K562 (cell line): ENCODE measurements at regions not wholly inside any gene's neighbourhood (a gene's known extent, or its start where the extent isn't known, plus 50 kb on each side); places are given as distances from the start of the nearest gene placed in this dataset.

Source experiments
- ATAC-seq: fragments of 200-7000 bp; cut with Tn5 transposase; 3 replicates; pipeline ENCODE4 v1.9.1; 2020; ENCODE audit warnings: moderate library complexity
- BruUV-seq: library from RNA; stranded (reverse); fragments of 400-500 nt; replicated peaks from 2 replicates; lab custom pipeline; 2021; lab: Mats Ljungman, UMichigan
- CTCF ChIA-PET: fragments of 300-600 bp; formaldehyde crosslinking; extraction: SDS; loops from one replicate; lab custom pipeline; 2021; ENCODE audit warnings: low intra/inter-chr PET ratio; lab: Yijun Ruan, JAX
- POLR2A ChIA-PET: fragments of 300-600, 350-650 bp; sonication (Branson Sonifier 250); formaldehyde crosslinking; extraction: SDS; loops from one replicate; lab custom pipeline; 2021; ENCODE audit warnings: antibody characterized with exemption, inconsistent platforms; lab: Yijun Ruan, JAX
- DNase-seq, 4 experiments: peaks; one replicate each; pipeline versions ENCODE4 v3.0.0 to v3.0.0-alpha.2; 2011 to 2018; ENCODE audit warnings: low spot score in 3 of 4, mixed read lengths in 3 of 4; ENCODE audit errors: extremely low read depth in 1 of 4
- FAIRE-seq: peaks from 2 replicates; lab custom pipeline; 2011; peaks lifted over from hg19 to GRCh38; lab: Jason Lieb, UNC
- H2AFZ ChIP-seq: 2 replicates; pipeline ENCODE4 v1.6.0; 2011; ENCODE audit warnings: low read depth, low read length, control low read depth, inconsistent platforms
- H3K27ac ChIP-seq: fragments of 200-600 bp; 3 replicates; pipeline ENCODE4 v1.8.0; 2011; ENCODE audit warnings: low read depth, mild to moderate bottlenecking, control low read depth, inconsistent platforms, low read length, moderate library complexity, mixed read lengths; ENCODE audit errors: extremely low read depth
- H3K27me3 ChIP-seq, 2 experiments: fragments of 300-600 bp in 1 of 2; 2 replicates in 1 of 2; 3 replicates in 1 of 2; pipeline versions ENCODE4 v1.6.0 to v1.8.0; 2011; ENCODE audit warnings: inconsistent platforms in 2 of 2, low read length in 2 of 2, mild to moderate bottlenecking in 1 of 2, mixed read lengths in 1 of 2, moderate library complexity in 1 of 2; ENCODE audit not compliant: control insufficient read depth in 2 of 2, insufficient read depth in 2 of 2
- H3K36me3 ChIP-seq: fragments of 300-600 bp; 3 replicates; pipeline ENCODE4 v1.8.0; 2011; ENCODE audit warnings: mild to moderate bottlenecking, low read length, inconsistent platforms; ENCODE audit not compliant: control insufficient read depth, insufficient read depth
- H3K4me1 ChIP-seq, 2 experiments: fragments of 200-600 bp in 1 of 2; replicated peaks in 1 of 2; 2 replicates in 1 of 2; 3 replicates in 1 of 2; pipeline versions ENCODE4 v1.5.1 to v1.8.0; 2011; ENCODE audit warnings: inconsistent platforms in 2 of 2, low read length in 2 of 2, mild to moderate bottlenecking in 1 of 2, mixed read lengths in 1 of 2, moderate library complexity in 1 of 2; ENCODE audit not compliant: control insufficient read depth in 2 of 2, insufficient read depth in 2 of 2
- H3K4me2 ChIP-seq: 2 replicates; pipeline ENCODE4 v1.6.1; 2011; ENCODE audit warnings: low read length, control low read depth, inconsistent platforms, mixed read lengths; ENCODE audit not compliant: insufficient read depth
- H3K4me3 ChIP-seq: fragments of 200-600 bp; sonication (generic), shearing (Covaris generic); 2 replicates; pipeline ENCODE4 v1.5.1; 2016; ENCODE audit warnings: control low read depth, inconsistent platforms
- H3K79me2 ChIP-seq: fragments of 200-600 bp; 3 replicates; pipeline ENCODE4 v1.8.0; 2011; ENCODE audit warnings: low read length, inconsistent platforms; ENCODE audit not compliant: control insufficient read depth, insufficient read depth
- H3K9ac ChIP-seq, 2 experiments: 2 replicates each; pipeline versions ENCODE4 v1.6.0 to v1.6.1; 2011; ENCODE audit warnings: low read depth in 2 of 2, low read length in 2 of 2, control low read depth in 1 of 2, inconsistent platforms in 1 of 2, mild to moderate bottlenecking in 1 of 2, mixed read lengths in 1 of 2; ENCODE audit not compliant: insufficient read depth in 1 of 2
- H3K9me1 ChIP-seq: one replicate; pipeline ENCODE4 v1.6.0; 2011; ENCODE audit warnings: inconsistent platforms, mild to moderate bottlenecking, low read length, moderate library complexity; ENCODE audit not compliant: control insufficient read depth, insufficient read depth
- H3K9me3 ChIP-seq: replicated peaks from 2 replicates; pipeline ENCODE4 v1.5.1; 2011; ENCODE audit warnings: low read depth, low read length, inconsistent platforms; ENCODE audit not compliant: control insufficient read depth, insufficient read depth
- H4K20me1 ChIP-seq: replicated peaks from 2 replicates; pipeline ENCODE4 v1.6.1; 2011; ENCODE audit warnings: low read length, inconsistent platforms, mixed read lengths; ENCODE audit not compliant: control insufficient read depth, insufficient read depth
- BRF2 ChIP-seq: IDR thresholded peaks from 3 replicates; pipeline ENCODE4 v1.6.1; 2011; ENCODE audit warnings: borderline replicate concordance, mild to moderate bottlenecking; ENCODE audit not compliant: insufficient read length, insufficient read depth
- HDAC2 ChIP-seq: fragments of 450-650 bp; IDR thresholded peaks from 2 replicates; pipeline ENCODE4 v1.6.1; 2016; ENCODE audit warnings: mild to moderate bottlenecking
- HINFP ChIP-seq: fragments of 450-650 bp; conservative IDR thresholded peaks from 2 replicates; pipeline ENCODE4 v1.6.1; 2016; ENCODE audit warnings: missing genetic modification characterization, low read depth, mild to moderate bottlenecking, control low read depth, missing compliant biosample characterization
- HNRNPH1 ChIP-seq: fragments of 200-400 bp; formaldehyde crosslinking; optimal IDR thresholded peaks from 2 replicates; pipeline ENCODE3; 2017; ENCODE audit warnings: low read depth, mild to moderate bottlenecking, low read length, moderate library complexity
- LCOR ChIP-seq: sonication (generic); formaldehyde crosslinking; IDR thresholded peaks from 2 replicates; pipeline ENCODE4 v1.8.0; 2022; ENCODE audit warnings: mild to moderate bottlenecking, missing genetic modification reagents
- POU5F1 ChIP-seq: fragments of 150-350 bp; IDR thresholded peaks from 2 replicates; pipeline ENCODE4 v1.6.1; 2014; ENCODE audit warnings: borderline replicate concordance, low read length, low read depth, mild to moderate bottlenecking; ENCODE audit not compliant: partially characterized antibody
- PYGO2 ChIP-seq: fragments of 450-650 bp; IDR thresholded peaks from 2 replicates; pipeline ENCODE4 v1.6.1; 2016; ENCODE audit warnings: mild to moderate bottlenecking, missing genetic modification characterization, moderate library complexity, missing compliant biosample characterization
- TEAD4 ChIP-seq, 2 experiments: sonication (generic) in 1 of 2; formaldehyde crosslinking in 1 of 2; IDR thresholded peaks; 2 replicates each; pipeline versions ENCODE4 v1.6.1 to v1.8.0; 2012 to 2022; ENCODE audit warnings: borderline replicate concordance in 1 of 2, inconsistent platforms in 1 of 2, low read length in 1 of 2, mild to moderate bottlenecking in 1 of 2, missing genetic modification reagents in 1 of 2
- ZNF140 ChIP-seq: fragments of 250-450 bp; sonication (Bioruptor Pico); IDR thresholded peaks from 2 replicates; pipeline ENCODE4 v1.8.0; 2021; ENCODE audit warnings: moderate library complexity, mild to moderate bottlenecking, inconsistent platforms
- ZNF175 ChIP-seq: fragments of 200-800 bp; sonication (Bioruptor generic); IDR thresholded peaks from 2 replicates; pipeline ENCODE4 v1.6.1; 2016; ENCODE audit warnings: low read depth, mild to moderate bottlenecking, missing genetic modification characterization, missing compliant biosample characterization
- ZNF280B ChIP-seq: fragments of 250-450 bp; sonication (Bioruptor Pico); IDR thresholded peaks from 2 replicates; pipeline ENCODE4 v1.5.1; 2021; ENCODE audit warnings: mild to moderate bottlenecking
- ZNF766 ChIP-seq: fragments of 200-800 bp; sonication (Bioruptor generic); conservative IDR thresholded peaks from 2 replicates; pipeline ENCODE4 v1.6.1; 2016; ENCODE audit warnings: missing genetic modification characterization, missing compliant biosample characterization
- WGBS: fragments of 100-300 bp; shearing (Covaris generic); methylation state at CpG from one replicate; pipeline ENCODE4 v1.1.6; 2016; ENCODE audit warnings: low coverage, mixed read lengths; ENCODE audit not compliant: insufficient coverage; ENCODE audit errors: missing lambda C conversion rate; 5-methylcytosine and 5-hydroxymethylcytosine counted together
- in situ Hi-C: fragments of 300-500 bp; cut with MboI; formaldehyde crosslinking; loops from 4 replicates; pipeline ENCODE4 v1.15.0; 2018; ENCODE audit warnings: inconsistent platforms, mixed read lengths
- intact Hi-C: fragments of 100-400 bp; cut with micrococcal nuclease; formaldehyde crosslinking; loops from 2 replicates; pipeline ENCODE4 v1.14.2; 2022
- TF ChIP-seq, protein P1 (sequence below), 3 experiments: fragments of 200-800 bp in 1 of 3; fragments of 250-450 bp in 1 of 3; fragments of 450-650 bp in 1 of 3; sonication (Bioruptor Pico) in 1 of 3; sonication (Bioruptor generic) in 1 of 3; formaldehyde crosslinking in 1 of 3; IDR thresholded peaks; 2 replicates each; pipeline versions ENCODE4 v1.6.1 to v1.8.0; 2016 to 2022; ENCODE audit warnings: mild to moderate bottlenecking in 2 of 3, missing genetic modification characterization in 2 of 3, missing compliant biosample characterization in 1 of 3, moderate library complexity in 1 of 3

- in situ Hi-C loops = no loop called here
- CTCF ChIA-PET = no interaction called here
Observed at GRCh38 chr6:41453244-41453643, 92.9 kb upstream of the FOXP4 start.

More at GRCh38 chr6:41453244-41453643, 92.9 kb upstream of the FOXP4 start:
- no peak overlapping the region for H3K4me2 ChIP-seq
- no peak for FAIRE-seq
- peaks cover 41 to 73% of the 10 kb centered on the region in 2 experiments for H3K27me3 ChIP-seq
- H3K79me2 ChIP-seq = no peaks in the 10 kb centered on the region
- H3K27ac ChIP-seq = no peak overlapping the region
- H4K20me1 ChIP-seq = 0 out of 2 replicates have a peak, but pooled peaks cover 33% of the 10 kb centered on the region
- POLR2A ChIA-PET = interaction anchor here (2.3 kb wide), 1 partner anchor 11 kb away, joined by 6 read pairs; no protein-coding TSS in a partner anchor
- peaks cover 0 to 9% of the 10 kb centered on the region in 2 experiments; a peak in 1 of 5 replicates for H3K4me1 ChIP-seq
- no TSS peak for BruUV-seq
- H3K9ac ChIP-seq = no peak overlapping the region
- H3K4me3 ChIP-seq = no peak overlapping the region
- WGBS = under 1% methylated on average over 13 of the region's 13 CpGs
- H3K36me3 ChIP-seq = no peaks in the 10 kb centered on the region
- ATAC-seq = no peak
- no peaks in the 10 kb centered on the region for H3K9me3 ChIP-seq
- no peak overlapping the region for H2AFZ ChIP-seq
- TF ChIP-seq TEAD4 (IDR thresholded peaks at IDR 0.05; ENCODE audit: low read length) = no peak
- no peak for TF ChIP-seq TEAD4 (CRISPR knock-in tag; IDR thresholded peaks at IDR 0.05; ENCODE audit: borderline replicate concordance)
- no peak for TF ChIP-seq ZNF766 (CRISPR knock-in tag)
- TF ChIP-seq ZNF280B = no peak
- no peak for TF ChIP-seq HNRNPH1
- no peak for TF ChIP-seq BRF2
- no peak for TF ChIP-seq POU5F1
- no peak for TF ChIP-seq ZNF140 (CRISPR knock-in tag)
- no peak for TF ChIP-seq HINFP (tag)
- TF ChIP-seq PYGO2 (tag) = no peak
- TF ChIP-seq, protein P1, sequence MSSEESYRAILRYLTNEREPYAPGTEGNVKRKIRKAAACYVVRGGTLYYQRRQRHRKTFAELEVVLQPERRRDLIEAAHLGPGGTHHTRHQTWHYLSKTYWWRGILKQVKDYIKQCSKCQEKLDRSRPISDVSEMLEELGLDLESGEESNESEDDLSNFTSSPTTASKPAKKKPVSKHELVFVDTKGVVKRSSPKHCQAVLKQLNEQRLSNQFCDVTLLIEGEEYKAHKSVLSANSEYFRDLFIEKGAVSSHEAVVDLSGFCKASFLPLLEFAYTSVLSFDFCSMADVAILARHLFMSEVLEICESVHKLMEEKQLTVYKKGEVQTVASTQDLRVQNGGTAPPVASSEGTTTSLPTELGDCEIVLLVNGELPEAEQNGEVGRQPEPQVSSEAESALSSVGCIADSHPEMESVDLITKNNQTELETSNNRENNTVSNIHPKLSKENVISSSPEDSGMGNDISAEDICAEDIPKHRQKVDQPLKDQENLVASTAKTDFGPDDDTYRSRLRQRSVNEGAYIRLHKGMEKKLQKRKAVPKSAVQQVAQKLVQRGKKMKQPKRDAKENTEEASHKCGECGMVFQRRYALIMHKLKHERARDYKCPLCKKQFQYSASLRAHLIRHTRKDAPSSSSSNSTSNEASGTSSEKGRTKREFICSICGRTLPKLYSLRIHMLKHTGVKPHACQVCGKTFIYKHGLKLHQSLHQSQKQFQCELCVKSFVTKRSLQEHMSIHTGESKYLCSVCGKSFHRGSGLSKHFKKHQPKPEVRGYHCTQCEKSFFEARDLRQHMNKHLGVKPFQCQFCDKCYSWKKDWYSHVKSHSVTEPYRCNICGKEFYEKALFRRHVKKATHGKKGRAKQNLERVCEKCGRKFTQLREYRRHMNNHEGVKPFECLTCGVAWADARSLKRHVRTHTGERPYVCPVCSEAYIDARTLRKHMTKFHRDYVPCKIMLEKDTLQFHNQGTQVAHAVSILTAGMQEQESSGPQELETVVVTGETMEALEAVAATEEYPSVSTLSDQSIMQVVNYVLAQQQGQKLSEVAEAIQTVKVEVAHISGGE (CRISPR knock-in tag; IDR thresholded peaks at IDR 0.05) = no peak
- TF ChIP-seq LCOR (CRISPR knock-in tag) = no peak
- no peak for TF ChIP-seq ZNF175 (CRISPR knock-in tag)
- TF ChIP-seq HDAC2 = no peak
- intact Hi-C loops = no loop called here
- no peaks in the 10 kb centered on the region for H3K9me1 ChIP-seq
- DNase-seq = no peak
